K562 (cell line): ENCODE measurements at regions not wholly inside any gene's neighbourhood (a gene's known extent, or its start where the extent isn't known, plus 50 kb on each side); places are given as distances from the start of the nearest gene placed in this dataset.

Experiments
- CREM ChIP-seq: IDR thresholded peaks from 2 replicates; pipeline ENCODE4 v1.6.1; 2014; ENCODE audit warnings: antibody characterized with exemption, low read depth
- CTCF ChIP-seq, 3 experiments: IDR thresholded peaks in 2 of 3; conservative IDR thresholded peaks in 1 of 3; 2 replicates each; pipeline ENCODE4 v1.5.1; 2011 to 2012; ENCODE audit warnings: low read length in 3 of 3, mild to moderate bottlenecking in 3 of 3, control low read depth in 2 of 3, improper control_type of control experiment in 1 of 3, inconsistent platforms in 1 of 3, low read depth in 1 of 3, mixed read lengths in 1 of 3, moderate library complexity in 1 of 3; ENCODE audit not compliant: insufficient read depth in 2 of 3
- EP300 ChIP-seq: IDR thresholded peaks from 2 replicates; pipeline ENCODE4 v1.6.1; 2012; ENCODE audit warnings: low read length, improper control_type of control experiment
- FOS ChIP-seq: IDR thresholded peaks from 3 replicates; pipeline ENCODE4 v1.6.1; 2011; ENCODE audit not compliant: insufficient read length; ENCODE audit errors: extremely low read depth
- RBM39 ChIP-seq: fragments of 200-400 bp; formaldehyde crosslinking; optimal IDR thresholded peaks from 2 replicates; pipeline ENCODE3; 2018; ENCODE audit warnings: low read depth, low read length
- ZNF140 ChIP-seq: fragments of 250-450 bp; sonication (Bioruptor Pico); IDR thresholded peaks from 2 replicates; pipeline ENCODE4 v1.8.0; 2021; ENCODE audit warnings: moderate library complexity, mild to moderate bottlenecking, inconsistent platforms

GRCh38 chr7:131035088-131035770, 292.4 kb upstream of the MKLN1 start:
- TF ChIP-seq CTCF (IDR thresholded peaks at IDR 0.05 in 2 of 3, conservative IDR thresholded peaks at IDR 0.05 in 1 of 3; ENCODE audit: insufficient read depth in 2 of 3, low read depth in 1 of 3, low read length in 3 of 3) (no peak), ZNF140 (CRISPR knock-in tag) (no peak), RBM39 (no peak), FOS (no peak), CREM (no peak), EP300 (no peak)
